HG03175 (cell line): ENCODE measurements at regions not wholly inside any gene's neighbourhood (a gene's known extent, or its start where the extent isn't known, plus 50 kb on each side); places are given as distances from the start of the nearest gene placed in this dataset.

ENCODE experiments used
- ATAC-seq: cut with Tn5 transposase; IDR thresholded peaks from one replicate; pipeline ENCODE4 v1.9.1; 2021; ENCODE audit warnings: mild to moderate bottlenecking, moderate library complexity; ENCODE audit not compliant: unreplicated experiment

GRCh38 chr5:167894631-167895472, 396.6 kb upstream of the WWC1 start:
- no peak for ATAC-seq

GRCh38 chr5:167895899-167896659, 395.4 kb upstream of the WWC1 start:
- ATAC-seq: no peak

GRCh38 chr5:167896814-167897213, 394.6 kb upstream of the WWC1 start:
- no peak for ATAC-seq

DNA sequence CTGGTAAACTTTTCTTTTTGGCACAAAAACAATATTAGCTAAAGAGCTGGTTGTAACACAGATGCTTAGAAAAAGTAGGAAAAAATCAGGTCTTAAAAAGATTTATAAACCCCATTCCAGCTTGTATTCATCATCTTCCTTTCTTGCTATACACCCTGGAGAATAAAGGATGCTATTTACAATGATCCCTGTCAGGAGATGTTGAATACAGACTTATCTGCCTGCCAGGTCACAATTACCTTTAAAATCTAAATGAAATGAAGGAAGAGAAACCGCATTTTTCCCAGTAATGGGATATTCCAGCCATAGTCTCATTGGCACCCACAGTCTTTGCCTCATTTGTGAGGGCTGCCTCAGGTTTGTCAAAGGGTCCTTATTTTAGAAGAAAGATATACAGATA, 394.1 kb upstream of the WWC1 start:
- ATAC-seq: no peak

DNA sequence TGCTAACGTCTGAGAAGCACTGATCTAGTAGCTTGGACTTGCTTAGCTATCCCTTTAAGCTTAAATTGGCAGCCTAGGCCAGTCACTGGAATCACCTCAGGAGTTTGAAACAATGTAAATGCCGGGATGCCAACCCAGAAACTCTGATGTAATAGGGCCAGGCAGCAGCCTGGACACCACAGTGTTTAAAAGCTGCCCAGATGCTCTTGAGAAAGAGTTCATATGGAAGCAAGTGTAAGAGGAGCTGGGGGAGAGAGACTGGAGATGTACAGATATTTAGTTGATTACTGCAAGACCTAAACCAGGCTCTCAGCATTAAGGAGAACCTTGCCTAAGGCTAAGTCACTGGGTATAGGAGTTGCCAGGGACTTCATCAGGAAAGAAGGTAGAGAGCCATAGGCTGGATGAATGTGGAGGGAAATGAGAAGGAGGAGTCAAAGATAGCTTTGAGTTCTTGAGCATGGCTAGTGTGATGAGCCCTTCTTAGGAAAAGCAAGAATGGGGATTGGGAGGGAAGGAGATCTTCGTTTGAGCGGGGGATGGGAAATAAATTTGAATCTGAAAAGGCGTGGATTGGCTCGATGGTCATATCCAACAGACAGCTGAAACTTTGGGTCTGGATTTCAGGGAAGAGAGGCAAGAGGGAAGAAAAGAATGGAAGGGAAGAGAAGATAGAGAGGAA, 392.9 kb upstream of the WWC1 start:
- no peak for ATAC-seq

- no peak for ATAC-seq
These were observed 391.9 kb upstream of the WWC1 start for GRCh38 chr5:167899490-167900070.

GRCh38 chr5:167900340-167900935, 391.0 kb upstream of the WWC1 start:
- ATAC-seq: no peak

GRCh38 chr5:167902298-167902697, 389.1 kb upstream of the WWC1 start:
- ATAC-seq: no peak

DNA sequence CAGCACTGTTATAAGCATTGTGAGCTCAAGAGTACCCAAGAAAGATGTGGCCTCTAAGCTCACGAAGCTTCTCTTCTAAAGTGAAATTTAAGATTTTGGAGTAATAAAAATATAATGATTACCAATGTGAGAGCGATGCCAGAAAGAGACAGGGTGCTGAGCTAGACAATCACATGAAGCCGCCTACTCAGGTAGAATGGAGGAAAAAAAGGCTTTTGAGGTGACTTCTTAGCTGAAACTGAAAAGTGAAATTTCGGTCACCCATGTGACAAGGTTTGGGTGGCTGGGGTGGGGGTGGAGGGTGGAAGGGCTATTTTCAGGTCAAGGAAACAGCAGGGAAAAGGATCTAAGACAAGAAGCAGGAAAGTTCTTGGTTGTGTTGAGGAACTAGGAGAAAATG, 388.2 kb upstream of the WWC1 start:
- no peak for ATAC-seq

- ATAC-seq: no peak
These were observed 387.8 kb upstream of the WWC1 start for GRCh38 chr5:167903659-167904058.

DNA sequence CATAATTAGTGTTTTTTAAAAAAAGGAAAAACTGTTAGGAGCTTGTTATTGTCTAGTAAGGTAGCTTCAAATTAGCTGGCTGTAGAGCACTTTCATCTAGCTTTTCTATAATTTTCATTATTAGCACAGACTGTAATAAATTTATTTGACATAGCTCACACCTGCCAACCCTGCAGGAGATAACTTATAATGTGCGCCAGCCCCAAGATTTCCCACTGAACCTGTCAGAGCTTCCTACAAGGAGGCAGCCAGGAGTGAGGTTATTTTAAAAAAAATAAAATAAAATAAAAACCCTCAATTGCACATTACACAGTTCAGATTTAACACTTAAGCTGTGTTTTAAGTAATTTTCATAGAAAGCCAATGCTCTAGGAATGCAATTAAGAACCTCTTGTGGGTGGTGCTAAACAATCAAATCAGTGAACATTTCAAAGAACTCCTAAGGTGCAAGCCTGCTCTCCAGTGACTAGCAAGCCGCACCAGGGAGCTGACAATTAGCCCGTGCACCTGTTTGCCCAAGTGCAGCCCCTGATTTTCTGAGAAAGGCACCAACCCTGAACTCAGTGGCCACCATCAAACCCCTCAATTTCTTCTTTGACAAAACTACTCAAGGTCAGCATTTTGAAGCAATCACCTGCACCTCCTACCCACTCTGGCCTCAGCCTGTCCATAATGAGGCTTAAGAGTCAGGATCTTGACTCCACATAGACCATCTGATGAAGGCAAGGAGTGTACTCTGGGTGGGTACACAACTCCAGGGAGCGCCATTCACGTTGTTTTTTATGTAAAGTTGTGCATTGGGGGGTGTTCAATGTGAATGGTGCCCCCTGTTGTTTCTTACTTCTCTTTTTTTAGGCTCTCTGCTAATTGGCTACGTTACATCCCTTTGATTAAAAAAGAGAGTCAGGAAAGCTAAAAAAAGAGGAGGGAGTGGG, 385.3 kb upstream of the WWC1 start:
- ATAC-seq: no peak

DNA sequence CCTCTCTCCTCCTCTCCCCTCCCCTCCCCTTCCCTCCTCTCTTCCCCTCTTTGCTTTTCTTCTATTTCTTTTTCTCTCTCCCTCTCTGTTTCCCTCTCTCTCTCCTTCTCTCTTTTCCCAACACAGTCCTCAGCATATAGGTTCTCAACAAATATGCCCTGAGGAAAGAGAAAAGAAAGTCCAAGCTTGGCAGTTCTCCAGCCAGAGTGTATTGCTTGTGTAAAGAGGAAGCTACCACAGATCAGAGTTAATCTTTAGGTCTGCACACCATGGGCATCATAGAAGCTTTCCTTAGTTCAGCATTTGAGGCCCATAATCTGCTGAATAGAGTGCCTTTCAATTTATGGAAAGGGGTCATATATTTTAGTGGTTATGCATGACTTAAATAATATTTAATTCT, 382.8 kb upstream of the WWC1 start:
- ATAC-seq: no peak

DNA sequence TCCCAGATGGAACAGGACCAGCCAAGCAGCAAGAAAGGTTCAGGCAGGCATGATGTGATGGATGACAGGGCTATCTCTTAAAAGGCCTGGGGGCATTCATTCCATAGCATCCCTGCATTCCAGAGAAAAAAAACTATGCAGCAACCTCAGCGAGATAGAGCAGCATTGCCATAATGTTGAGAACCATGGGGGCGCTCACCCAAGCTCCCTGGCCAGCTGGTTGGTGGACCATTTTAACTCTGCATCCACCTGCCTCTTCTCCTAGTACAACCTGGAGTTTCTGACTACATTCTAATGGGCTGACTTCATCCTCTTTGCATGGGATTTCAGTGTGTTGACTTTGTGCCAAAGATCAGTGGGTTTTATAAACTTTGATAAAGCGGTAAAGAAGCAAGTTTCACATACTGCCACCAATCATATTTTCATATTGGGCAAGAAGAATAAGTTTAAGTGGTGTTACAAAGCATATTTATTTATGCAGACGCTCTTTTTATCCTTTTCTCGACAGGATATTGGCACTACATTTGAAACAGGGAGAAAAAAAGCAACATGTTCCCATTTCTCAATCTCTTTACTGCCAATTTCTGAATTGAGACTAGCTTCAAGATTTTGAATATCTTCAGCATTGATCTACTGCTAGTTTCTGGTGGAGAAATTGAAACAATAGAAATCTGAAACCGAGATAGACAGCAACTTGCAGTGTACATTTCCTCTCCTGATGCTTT, 378.3 kb upstream of the WWC1 start:
- ATAC-seq: no peak

- ATAC-seq: no peak
These were observed 376.2 kb upstream of the WWC1 start for GRCh38 chr5:167915237-167915636.

GRCh38 chr5:167916261-167916691, 375.2 kb upstream of the WWC1 start:
- ATAC-seq: no peak

GRCh38 chr5:167916706-167917105, 374.7 kb upstream of the WWC1 start:
- ATAC-seq: no peak

- no peak for ATAC-seq
These were observed 373.1 kb upstream of the WWC1 start for GRCh38 chr5:167918184-167918812.

DNA sequence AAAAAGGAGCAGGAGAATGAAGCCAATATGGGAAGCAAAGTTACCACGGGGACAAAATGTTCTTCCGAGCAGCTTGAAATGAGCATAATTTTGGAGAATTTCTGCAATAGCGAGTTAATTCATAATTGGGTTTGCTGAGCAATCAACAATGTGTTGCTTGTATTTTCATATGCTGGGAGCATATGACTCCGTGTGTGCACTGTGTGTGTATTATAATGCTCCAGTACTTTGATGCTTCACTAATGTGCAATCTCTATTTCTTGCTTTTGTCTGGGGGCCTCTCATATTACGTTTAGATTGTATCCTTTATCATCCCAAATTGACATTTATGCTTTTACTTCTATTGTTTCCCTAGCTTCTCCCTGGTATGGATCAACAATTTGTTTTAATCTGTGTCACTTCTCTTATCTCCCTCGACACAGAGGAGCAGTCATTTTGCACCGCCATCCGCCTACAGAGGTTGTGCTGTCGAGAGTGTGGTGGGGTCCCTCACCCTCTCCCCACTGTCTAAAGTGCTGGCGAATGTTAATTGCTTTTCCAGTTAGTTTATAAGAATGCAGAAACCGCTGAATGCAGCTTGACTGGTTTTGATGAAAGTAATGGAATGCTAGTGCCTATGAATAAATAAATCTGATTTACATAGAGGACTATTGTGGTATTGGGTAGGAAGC, 372.5 kb upstream of the WWC1 start:
- ATAC-seq: no peak
